NCI-H1694 treated with DMSO at 0.1 percent for 48 hours (cell line): ENCODE measurements at regions not wholly inside any gene's neighbourhood (a gene's known extent, or its start where the extent isn't known, plus 50 kb on each side); places are given as distances from the start of the nearest gene placed in this dataset.
"Not testable (repeated sequence)": the region's sequence is repeated elsewhere in the genome, so short reads cannot be mapped to it uniquely, and the experiment has no call there.

Experiments
- DNase-seq: peaks from one replicate; lab custom pipeline; 2025; lab: John Stamatoyannopoulos, UW

DNA sequence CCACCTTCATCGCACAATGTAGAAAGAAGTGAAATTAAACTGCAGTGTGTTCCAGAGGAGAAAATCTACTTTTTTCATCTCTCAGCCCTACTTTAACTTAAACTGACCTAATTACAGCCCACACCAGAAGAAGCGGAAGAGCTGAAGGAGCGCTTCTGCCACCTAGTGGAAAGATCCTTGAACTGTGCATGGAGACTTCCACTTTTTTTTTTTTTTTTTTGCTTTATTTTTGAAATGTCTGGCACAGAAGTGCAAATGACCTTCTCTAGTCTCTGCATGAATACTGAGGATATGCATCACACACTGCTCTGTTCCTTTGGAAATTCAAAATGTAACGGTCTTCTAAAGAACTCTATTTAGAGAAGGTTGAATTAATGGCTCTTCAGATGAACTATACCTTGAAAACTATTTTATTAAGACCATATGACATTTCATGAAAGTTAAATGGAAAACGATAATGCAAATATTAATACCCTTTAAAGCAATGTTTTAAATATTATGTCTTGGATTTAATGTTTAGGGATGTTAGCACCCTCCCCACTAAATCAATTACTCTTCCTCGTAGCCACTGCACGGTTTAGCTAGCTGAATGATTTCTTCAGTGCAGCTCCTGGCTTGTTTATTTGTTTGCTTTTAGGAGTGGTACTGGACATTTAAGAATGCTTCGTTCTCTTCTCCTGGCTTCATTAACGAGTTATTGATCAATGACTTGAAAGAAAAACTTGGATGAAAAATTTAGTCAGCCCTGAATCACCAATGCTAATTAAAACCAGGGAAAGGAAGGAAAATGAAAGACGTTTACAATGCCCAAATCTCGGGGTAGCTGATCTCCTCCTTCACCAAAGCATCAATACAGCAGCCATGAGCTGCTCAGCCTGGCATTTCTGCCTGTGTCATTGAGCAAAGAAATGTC is 569.6 kb upstream of the GJE1 start:
- DNase-seq = peak; percentile 59

GRCh38 chr6:141562186-141562811 is 570.4 kb upstream of the GJE1 start:
- no peak for DNase-seq

DNA sequence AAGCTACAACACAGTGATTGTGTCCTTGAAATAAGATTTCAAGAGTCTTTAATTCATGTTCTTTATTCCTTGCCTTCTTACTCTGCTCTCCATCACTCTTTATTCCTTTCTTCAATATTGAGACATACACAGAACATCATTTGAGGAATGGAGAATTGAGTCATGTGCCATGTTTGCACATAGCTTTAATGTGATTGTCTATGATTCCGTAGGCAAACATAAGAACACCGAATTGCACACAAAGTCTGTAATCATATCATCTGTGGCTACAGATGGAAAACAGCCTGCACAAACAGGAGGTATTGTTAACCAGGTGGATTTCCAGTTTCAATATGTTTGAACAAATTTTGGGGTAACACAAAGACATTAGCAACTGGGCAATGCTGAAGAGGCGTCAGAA is 571.6 kb upstream of the GJE1 start:
- DNase-seq = no peak

GRCh38 chr6:141552463-141552862 is 580.3 kb upstream of the GJE1 start:
- DNase-seq = no peak

- no peak for DNase-seq
Observed at GRCh38 chr6:141552031-141552430, 580.7 kb upstream of the GJE1 start.

DNA sequence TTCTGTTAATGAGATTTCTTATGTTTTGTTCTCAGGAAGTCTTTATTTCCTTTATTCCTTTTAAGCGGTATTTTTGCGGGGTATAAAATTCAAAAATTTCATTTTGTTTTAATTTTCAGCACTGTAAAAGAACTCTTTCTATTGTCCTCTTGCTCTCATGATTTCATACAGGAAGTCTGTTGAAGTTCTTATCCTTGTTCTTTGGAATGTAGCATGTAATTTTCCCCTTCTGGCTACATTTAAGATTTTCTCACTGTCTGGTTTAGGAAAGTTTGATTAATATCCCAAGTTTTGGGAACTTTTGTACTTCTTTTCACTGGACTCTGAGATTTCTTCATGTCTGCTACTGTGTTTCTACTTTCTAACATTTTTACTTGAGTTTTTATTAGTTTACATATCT is 581.4 kb upstream of the GJE1 start:
- DNase-seq = no peak

GRCh38 chr6:141550471-141550870 is 582.3 kb upstream of the GJE1 start:
- no peak for DNase-seq

DNA sequence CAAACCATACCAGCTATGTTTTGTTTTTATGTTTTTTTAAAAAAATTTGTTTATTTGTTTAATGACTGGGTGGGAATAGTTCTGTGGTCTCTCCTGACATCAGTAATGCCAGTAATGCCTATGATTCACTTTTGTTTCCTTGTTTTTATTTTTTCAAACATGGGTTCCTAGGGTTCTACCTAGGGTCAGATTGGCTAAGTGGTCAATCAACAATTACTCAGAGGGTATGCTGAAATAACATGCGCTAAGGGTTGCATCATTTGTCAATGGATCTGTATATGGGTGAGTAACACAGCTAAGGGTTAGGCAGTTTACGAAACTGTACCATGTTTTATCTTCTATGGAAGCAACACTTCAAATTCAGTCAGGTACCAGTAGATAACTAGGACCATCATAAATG is 583.8 kb upstream of the GJE1 start:
- no peak for DNase-seq

- DNase-seq = no peak
Observed at GRCh38 chr6:141541581-141542324, 591.0 kb upstream of the GJE1 start.

DNA sequence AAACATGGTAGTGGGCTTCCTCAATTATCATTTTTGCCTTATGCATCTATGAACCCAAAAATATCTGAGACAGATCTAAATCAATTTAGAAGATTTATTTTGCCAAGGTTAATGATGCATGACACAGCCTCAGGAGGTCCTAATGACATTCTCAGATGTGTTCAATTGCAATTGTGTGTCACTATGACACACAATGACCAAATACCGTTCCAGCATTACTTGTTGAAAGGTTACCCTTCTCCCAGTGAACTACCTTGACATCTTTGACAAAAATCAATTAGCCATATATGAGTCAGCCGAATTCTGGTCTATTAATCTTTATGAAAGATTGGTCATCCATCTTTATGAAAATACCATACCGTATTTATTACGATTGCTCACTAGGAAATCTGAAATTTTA is 592.5 kb upstream of the GJE1 start:
- no peak for DNase-seq

DNA sequence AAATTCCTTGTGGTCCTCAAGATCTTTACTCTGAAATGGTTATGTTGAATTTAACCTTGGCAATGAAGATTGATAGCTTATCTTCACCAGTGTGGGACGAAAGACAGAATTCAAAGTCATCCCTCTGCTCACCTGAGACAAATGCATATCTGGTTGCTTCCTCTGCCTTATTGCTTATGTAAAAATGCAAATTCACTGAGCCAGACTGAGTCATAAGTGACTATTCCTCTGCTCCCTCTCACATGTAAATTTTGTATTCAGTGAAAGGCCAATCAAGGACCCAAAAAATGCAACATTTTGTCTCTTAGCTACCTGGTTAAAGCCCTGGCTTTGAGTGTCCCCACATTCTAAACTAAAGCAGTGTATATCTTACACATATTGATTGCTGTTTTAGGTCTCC is 593.1 kb upstream of the GJE1 start:
- no peak for DNase-seq

- no peak for DNase-seq
Observed at GRCh38 chr6:141532211-141532610, 600.5 kb upstream of the GJE1 start.

GRCh38 chr6:141531040-141531439 is 601.7 kb upstream of the GJE1 start:
- DNase-seq = no peak

DNA sequence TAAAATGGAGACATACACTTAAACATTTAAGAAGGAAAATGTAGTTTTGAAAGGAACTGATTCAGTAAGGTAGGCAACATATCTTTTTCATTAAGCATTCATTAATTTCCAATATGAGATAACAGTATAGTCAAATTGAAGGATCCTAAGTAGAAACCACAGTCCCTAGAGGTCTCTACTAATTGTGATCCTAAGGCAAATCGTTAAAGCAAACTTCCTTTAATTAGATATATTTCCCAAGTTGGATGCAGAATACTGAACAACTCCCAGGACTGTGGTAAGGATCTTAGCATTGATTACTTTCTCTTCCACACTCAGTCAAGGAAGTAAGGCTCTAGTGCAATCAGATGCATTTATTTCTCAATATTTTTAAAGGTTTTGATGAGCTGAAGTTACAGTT is 604.1 kb upstream of the GJE1 start:
- DNase-seq = no peak

GRCh38 chr6:141526985-141527384 is 605.7 kb upstream of the GJE1 start:
- no peak for DNase-seq

- DNase-seq = no peak
Observed at GRCh38 chr6:141521440-141521839, 611.3 kb upstream of the GJE1 start.

GRCh38 chr6:141513830-141514229 is 618.9 kb upstream of the GJE1 start:
- DNase-seq = no peak

DNA sequence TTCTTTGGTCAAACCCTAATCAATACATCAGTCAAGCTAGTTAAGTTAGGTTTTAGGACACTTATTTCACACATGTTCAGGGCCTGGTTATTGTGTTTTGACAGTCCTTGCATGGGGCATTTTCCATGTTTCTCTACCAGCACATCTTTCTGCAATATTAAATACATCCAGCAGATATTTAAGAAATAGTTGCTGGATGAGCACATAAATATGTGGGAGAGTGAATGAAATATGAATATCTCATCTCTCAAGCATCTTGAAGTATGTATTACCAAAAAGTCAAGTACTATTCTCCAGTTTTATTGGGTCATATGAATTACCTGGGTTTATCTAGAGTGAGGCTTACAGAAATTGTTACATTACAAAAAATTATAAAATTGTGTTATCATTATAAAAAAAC is 621.9 kb upstream of the GJE1 start:
- DNase-seq = no peak

GRCh38 chr6:141506062-141506461 is 626.7 kb upstream of the GJE1 start:
- not testable (repeated sequence) for DNase-seq

- not testable (repeated sequence) for DNase-seq
Observed at GRCh38 chr6:141504318-141504717, 628.4 kb upstream of the GJE1 start.

- no peak for DNase-seq
Observed at GRCh38 chr6:141501616-141502015, 631.1 kb upstream of the GJE1 start.

DNA sequence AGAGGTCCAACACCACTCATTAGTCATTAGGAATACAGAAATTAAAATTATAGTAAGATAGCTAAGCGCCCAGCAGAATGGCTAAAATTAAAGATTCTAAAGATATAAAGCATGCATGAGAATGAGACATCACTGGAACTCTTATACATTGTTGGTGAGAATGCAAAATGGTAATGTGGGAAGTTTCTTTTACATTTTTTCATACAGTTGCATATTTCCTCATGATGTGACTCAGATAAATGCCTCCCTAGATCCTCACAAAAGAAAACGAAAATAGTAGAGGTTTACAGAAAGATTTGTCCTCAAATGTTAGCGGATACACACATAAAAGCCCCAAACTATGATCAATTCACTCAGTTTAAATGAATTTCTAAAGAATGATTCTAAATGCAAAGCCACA is 633.7 kb upstream of the GJE1 start:
- DNase-seq = no peak
